ENCODE measurements at regions not wholly inside any gene's neighbourhood (a gene's known extent, or its start where the extent isn't known, plus 50 kb on each side); places are given as distances from the start of the nearest gene placed in this dataset.
A peak's percentile ranks its signal among the peaks of the same experiment; 100 is the strongest.

DNA sequence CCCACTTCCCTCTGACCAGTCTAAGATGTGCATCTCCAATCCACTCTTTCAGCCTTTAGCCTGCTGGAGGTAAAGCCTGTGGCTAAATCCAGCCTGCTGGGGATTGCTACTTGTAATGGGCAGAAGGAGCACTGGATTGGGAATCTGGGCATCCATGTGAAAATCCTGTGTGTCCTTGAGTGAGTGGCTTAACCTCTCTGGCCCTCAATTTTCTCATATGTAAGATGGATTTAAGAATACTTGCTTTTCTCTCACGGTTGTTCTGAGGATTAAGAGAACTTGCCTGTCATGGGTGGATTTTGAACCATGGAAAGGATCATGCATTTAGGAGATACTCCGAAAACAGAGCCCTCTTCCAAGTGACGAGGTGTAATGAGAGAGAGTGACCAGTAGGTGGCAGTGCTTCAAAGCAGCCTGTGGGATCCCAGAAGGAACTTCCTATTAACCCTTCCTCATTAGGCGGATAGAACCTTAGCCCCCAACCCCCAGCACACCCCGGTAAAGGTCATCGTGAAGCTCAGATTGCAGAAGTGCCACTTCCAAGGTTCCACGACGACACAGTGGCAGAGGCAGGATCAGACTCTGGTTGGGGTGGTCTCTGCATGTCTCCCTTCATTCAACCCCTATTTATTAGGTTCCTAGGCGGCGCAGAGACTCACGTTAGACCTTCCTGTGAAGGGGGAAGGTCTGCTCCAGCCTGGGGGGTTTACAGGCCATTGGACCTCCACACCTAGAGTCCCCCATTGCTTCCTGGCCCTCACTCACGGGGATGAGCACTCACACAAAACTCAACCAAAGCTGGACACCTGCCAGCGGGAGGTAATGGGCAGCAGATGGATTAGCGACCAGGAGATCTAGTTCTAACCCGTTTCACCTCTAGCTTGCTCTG, 68.7 kb upstream of the ZNF618 start:
- H3K4me3 ChIP-seq (ENCODE audit: low read length): peak overlapping the region; percentile 35
- DNase-seq (ENCODE audit: low read depth): no peak
- TF ChIP-seq, protein P1, sequence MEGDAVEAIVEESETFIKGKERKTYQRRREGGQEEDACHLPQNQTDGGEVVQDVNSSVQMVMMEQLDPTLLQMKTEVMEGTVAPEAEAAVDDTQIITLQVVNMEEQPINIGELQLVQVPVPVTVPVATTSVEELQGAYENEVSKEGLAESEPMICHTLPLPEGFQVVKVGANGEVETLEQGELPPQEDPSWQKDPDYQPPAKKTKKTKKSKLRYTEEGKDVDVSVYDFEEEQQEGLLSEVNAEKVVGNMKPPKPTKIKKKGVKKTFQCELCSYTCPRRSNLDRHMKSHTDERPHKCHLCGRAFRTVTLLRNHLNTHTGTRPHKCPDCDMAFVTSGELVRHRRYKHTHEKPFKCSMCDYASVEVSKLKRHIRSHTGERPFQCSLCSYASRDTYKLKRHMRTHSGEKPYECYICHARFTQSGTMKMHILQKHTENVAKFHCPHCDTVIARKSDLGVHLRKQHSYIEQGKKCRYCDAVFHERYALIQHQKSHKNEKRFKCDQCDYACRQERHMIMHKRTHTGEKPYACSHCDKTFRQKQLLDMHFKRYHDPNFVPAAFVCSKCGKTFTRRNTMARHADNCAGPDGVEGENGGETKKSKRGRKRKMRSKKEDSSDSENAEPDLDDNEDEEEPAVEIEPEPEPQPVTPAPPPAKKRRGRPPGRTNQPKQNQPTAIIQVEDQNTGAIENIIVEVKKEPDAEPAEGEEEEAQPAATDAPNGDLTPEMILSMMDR (conservative IDR thresholded peaks at IDR 0.05; ENCODE audit: low read depth, low read length): peak; percentile 90

DNA sequence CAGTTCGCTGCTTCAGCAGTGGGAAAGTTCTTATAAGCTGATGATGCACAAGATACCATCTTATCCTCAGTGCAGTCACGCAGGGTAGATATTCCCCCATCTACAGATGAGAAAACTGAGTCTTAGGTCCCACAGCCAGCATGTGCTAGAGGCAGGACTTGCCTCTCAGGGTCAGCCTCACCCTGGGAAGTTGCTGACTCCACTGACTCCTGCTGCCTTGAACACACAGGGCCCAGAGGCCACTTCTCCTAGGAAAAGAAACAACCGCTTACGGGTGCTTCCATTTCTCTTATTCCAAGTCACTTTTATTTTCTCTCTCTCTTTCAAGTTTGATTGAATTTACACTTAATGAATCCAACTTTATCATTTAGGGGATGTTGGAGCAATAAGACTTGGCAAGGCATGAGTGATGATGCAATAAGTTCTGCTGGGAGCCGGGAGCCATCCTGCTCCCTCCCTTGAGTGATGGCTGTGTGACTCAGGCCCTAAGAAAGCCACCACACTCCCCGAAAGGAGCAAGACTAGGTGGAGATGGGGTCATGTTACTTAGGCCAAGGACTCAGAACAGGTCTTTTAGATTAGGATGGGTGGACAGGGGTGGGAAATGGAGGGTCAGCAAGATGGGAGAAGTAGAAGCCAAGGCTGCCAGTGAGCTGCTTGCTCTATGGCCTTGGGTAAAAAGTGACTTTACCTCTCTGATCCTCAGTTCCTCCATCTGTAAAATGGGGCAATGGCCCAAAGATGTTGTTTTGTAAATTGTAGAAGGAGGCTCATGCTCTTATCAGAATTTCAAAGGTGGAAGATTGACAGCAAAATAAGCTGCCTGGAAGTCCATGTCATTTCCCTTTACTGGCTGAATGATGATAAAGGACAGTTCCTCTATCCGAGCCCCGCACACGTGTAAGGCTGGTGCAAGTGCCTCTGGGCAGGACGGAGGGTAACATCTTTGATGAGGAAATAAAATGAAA, 67.4 kb upstream of the ZNF618 start:
- H3K4me3 ChIP-seq (ENCODE audit: low read length): no peak overlapping the region
- DNase-seq (ENCODE audit: low read depth): peak; percentile 39
- TF ChIP-seq, protein P1 (conservative IDR thresholded peaks at IDR 0.05; ENCODE audit: low read depth, low read length): no peak

DNA sequence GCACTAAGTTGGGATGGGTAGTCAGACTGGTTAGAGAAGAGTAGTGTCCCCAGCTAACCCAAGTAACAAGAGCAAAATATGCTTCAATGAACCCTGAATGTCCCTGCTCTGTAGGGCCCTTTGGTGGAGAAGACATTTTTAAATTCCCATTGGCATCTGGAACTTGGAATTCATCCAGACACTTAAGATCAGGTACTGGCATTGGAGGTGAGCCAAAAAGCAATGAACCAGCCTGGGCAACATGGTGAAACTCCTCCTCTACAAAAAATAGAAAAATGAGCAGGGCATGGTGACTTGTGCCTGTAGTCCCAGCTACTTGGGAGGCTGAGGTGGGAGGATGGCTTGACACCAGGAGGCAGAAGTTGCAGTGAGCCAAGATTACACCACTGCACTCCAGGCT, 58.9 kb upstream of the ZNF618 start:
- TF ChIP-seq, protein P1 (conservative IDR thresholded peaks at IDR 0.05; ENCODE audit: low read depth, low read length): no peak
- H3K4me3 ChIP-seq (ENCODE audit: low read length): no peak overlapping the region
- DNase-seq (ENCODE audit: low read depth): no peak

DNA sequence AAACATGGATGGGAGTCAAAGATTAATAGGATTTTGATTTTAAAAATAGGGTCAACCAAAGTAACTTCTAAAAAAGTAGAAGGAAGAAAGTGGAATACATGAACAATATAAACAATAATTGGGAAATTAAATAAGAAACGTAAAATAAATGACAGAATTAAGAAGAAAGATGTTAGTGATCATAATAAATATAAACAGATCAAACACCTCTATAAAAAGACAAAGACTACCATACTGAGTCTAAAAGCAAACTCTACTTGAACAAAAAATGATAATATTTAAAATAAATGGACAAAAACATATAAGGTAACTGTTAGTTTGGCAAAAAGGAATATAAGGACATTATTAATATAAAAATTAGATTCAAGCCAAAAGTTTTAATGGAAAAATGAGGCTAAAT, 57.7 kb upstream of the ZNF618 start:
- no peak for DNase-seq (ENCODE audit: low read depth)
- no peak overlapping the region for H3K4me3 ChIP-seq (ENCODE audit: low read length)
- TF ChIP-seq, protein P1 (conservative IDR thresholded peaks at IDR 0.05; ENCODE audit: low read depth, low read length): no peak

DNA sequence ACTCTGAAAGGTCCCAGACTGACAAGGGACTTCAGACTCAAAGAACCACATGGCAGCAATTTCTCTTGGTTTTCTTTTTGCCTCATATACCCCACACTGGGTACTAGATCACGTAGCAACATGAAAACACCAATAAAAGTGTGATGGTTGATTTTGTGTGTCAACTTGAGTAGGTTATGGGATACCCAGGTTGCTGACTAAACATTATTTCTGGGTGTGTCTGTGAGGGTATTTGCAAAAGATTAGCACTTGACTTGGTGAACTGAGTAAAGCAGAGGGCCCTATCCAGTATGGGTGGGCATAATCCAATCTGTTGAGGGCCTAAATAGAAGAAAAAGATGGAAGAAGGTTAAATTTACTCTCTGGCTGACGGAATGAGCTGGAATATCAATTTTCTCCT, 53.8 kb upstream of the ZNF618 start:
- TF ChIP-seq, protein P1 (conservative IDR thresholded peaks at IDR 0.05; ENCODE audit: low read depth, low read length): no peak
- H3K4me3 ChIP-seq (ENCODE audit: low read length): no peak overlapping the region
- no peak for DNase-seq (ENCODE audit: low read depth)

DNA sequence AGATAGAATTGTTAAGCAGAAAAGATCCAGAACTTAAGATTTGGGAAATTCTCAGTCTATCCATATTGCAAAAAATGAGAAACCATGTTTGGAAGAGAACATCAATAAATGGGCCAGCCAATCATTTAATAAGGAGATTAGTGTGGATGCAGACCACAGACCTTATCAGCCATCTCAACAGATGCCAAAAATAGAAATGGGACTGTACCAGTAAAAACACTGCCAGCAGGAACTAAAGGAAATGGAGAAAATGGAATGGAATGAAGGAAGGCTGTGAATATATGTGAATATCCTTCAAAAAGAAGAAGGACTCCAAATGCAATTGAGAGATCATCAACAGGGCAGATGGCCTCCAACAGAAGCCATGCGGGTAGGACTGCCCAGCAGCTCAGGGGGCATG, 52.7 kb upstream of the ZNF618 start:
- no peak overlapping the region for H3K4me3 ChIP-seq (ENCODE audit: low read length)
- TF ChIP-seq, protein P1 (conservative IDR thresholded peaks at IDR 0.05; ENCODE audit: low read depth, low read length): no peak
- DNase-seq (ENCODE audit: low read depth): no peak
